Neural progenitor cell (in vitro differentiated cells): ENCODE measurements at regions not wholly inside any gene's neighbourhood (a gene's known extent, or its start where the extent isn't known, plus 50 kb on each side); places are given as distances from the start of the nearest gene placed in this dataset.

Experiments
- CTCF ChIP-seq: fragments of 200-600 bp; sonication (generic); IDR thresholded peaks from 2 replicates; pipeline ENCODE4 v1.5.1; 2017; ENCODE audit warnings: antibody characterized with exemption, mild to moderate bottlenecking
- EZH2 ChIP-seq: fragments of 200-600 bp; sonication (generic); IDR thresholded peaks from 2 replicates; pipeline ENCODE4 v1.6.1; 2017; ENCODE audit warnings: antibody characterized with exemption, mild to moderate bottlenecking, moderate library complexity
- EZH2phosphoT487 ChIP-seq: fragments of 200-600 bp; sonication (generic); IDR thresholded peaks from 2 replicates; pipeline ENCODE4 v1.6.1; 2017; ENCODE audit warnings: antibody characterized with exemption

GRCh38 chr11:28615542-28615941 is 507.4 kb downstream of the METTL15 start:
- TF ChIP-seq EZH2 = no peak
- TF ChIP-seq CTCF = no peak
- TF ChIP-seq EZH2phosphoT487 = no peak
